Peyer's patch (tissue), 4 donors: ENCODE measurements at regions not wholly inside any gene's neighbourhood (a gene's known extent, or its start where the extent isn't known, plus 50 kb on each side); places are given as distances from the start of the nearest gene placed in this dataset.

ENCODE experiments used
- DNase-seq, 3 donors: peaks; one replicate each; pipeline ENCODE4 v3.0.0-alpha.2; 2017 to 2019
- H3K27ac ChIP-seq, 4 donors: fragments of 200-600 bp; sonication (generic); one replicate each; pipeline ENCODE4 v1.5.1; 2016 to 2019
- H3K27me3 ChIP-seq, 2 donors: fragments of 200-600 bp; sonication (generic); one replicate each; pipeline ENCODE4 v1.5.1; 2019
- H3K36me3 ChIP-seq, 3 donors: fragments of 200-600 bp; sonication (generic); one replicate each; pipeline ENCODE4 v1.5.1; 2016 to 2019
- H3K4me1 ChIP-seq, 4 donors: fragments of 200-600 bp; sonication (generic); one replicate each; pipeline ENCODE4 v1.5.1; 2016 to 2019
- H3K4me3 ChIP-seq, 4 donors: fragments of 200-600 bp; sonication (generic); 1 replicate in 3 of 4; 2 replicates in 1 of 4; pipeline ENCODE4 v1.5.1; 2016 to 2019; ENCODE audit warnings: mild to moderate bottlenecking in 1 of 4
- H3K9me3 ChIP-seq, 4 donors: fragments of 200-600 bp; sonication (generic); one replicate each; pipeline ENCODE4 v1.5.1; 2016 to 2019; ENCODE audit warnings: mild to moderate bottlenecking in 1 of 4
- POLR2A ChIP-seq, 2 donors: fragments of 450-650 bp; IDR thresholded peaks; one replicate each; pipeline ENCODE4 v1.5.1; 2017; ENCODE audit warnings: antibody characterized with exemption in 2 of 2, mild to moderate bottlenecking in 2 of 2, moderate library complexity in 2 of 2
- TF ChIP-seq, protein P1 (sequence below), 6 experiments: fragments of 450-650 bp in 4 of 6; fragments of 200-600 bp in 2 of 6; sonication (generic) in 1 of 6; IDR thresholded peaks; one replicate each; pipeline ENCODE4 v1.5.1; 2017 to 2019; ENCODE audit warnings: antibody characterized with exemption in 6 of 6, mild to moderate bottlenecking in 3 of 6, moderate library complexity in 1 of 6

DNA sequence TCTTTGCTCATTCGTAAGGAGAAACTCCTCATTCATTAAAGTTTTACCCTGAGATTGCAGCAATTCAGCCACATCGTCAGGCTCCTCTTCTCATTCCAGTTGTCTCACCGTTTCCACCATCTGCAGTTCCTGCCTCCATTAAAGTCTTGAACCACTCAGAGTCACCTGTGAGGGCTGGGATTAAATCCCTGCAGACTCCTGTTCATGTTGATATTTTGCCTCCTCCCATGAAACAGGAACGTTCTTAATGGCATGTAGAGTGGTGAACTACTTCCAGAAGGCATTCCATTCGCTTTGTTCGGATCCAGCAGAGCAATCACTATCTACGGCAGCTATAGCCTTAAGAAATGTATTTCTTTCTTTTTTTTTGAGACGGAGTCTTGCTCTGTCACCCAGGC is 96.5 kb upstream of the FAM20C start:
- Histone ChIP-seq H3K27ac (no peak overlapping the region), H3K36me3 (no peaks in the 10 kb centered on the region), H3K4me3 (no peak overlapping the region), H3K4me1 (no peaks in the 10 kb centered on the region), H3K9me3 (peaks cover 0 to 13% (median 0%) of the 10 kb centered on the region in 4 donors), H3K27me3 (no peaks in the 10 kb centered on the region)
- no peak for DNase-seq
- no peak for TF ChIP-seq POLR2A (IDR thresholded peaks at IDR 0.05)
- TF ChIP-seq, protein P1, sequence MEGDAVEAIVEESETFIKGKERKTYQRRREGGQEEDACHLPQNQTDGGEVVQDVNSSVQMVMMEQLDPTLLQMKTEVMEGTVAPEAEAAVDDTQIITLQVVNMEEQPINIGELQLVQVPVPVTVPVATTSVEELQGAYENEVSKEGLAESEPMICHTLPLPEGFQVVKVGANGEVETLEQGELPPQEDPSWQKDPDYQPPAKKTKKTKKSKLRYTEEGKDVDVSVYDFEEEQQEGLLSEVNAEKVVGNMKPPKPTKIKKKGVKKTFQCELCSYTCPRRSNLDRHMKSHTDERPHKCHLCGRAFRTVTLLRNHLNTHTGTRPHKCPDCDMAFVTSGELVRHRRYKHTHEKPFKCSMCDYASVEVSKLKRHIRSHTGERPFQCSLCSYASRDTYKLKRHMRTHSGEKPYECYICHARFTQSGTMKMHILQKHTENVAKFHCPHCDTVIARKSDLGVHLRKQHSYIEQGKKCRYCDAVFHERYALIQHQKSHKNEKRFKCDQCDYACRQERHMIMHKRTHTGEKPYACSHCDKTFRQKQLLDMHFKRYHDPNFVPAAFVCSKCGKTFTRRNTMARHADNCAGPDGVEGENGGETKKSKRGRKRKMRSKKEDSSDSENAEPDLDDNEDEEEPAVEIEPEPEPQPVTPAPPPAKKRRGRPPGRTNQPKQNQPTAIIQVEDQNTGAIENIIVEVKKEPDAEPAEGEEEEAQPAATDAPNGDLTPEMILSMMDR (IDR thresholded peaks at IDR 0.05) = no peak

DNA sequence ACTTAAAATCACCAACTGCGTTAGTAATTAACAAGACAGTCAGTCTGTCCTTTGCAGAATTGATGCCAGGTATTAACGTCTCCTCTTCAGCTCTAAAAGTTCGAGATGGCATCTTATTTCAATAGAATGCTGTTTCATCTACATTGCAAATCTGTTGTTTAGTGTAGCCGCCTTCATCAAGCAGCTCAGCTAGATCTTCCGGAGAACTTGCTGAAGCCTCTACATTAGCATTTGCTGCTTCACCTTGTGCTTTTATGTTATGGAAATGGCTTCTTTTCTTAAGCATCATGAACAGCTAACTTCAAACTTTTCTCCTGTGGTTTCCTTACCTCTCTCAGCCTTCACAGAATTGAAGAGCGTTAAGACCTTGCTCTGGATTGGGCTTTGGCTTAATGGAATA is 95.5 kb upstream of the FAM20C start:
- no peaks in the 10 kb centered on the region for H3K4me1 ChIP-seq
- no peaks in the 10 kb centered on the region for H3K36me3 ChIP-seq
- no peak for DNase-seq
- no peak overlapping the region for H3K27ac ChIP-seq
- peaks cover 0 to 13% (median 0%) of the 10 kb centered on the region in 4 donors for H3K9me3 ChIP-seq
- no peak for TF ChIP-seq POLR2A (IDR thresholded peaks at IDR 0.05)
- TF ChIP-seq, protein P1 (IDR thresholded peaks at IDR 0.05) = no peak
- no peak overlapping the region for H3K4me3 ChIP-seq
- no peaks in the 10 kb centered on the region for H3K27me3 ChIP-seq

DNA sequence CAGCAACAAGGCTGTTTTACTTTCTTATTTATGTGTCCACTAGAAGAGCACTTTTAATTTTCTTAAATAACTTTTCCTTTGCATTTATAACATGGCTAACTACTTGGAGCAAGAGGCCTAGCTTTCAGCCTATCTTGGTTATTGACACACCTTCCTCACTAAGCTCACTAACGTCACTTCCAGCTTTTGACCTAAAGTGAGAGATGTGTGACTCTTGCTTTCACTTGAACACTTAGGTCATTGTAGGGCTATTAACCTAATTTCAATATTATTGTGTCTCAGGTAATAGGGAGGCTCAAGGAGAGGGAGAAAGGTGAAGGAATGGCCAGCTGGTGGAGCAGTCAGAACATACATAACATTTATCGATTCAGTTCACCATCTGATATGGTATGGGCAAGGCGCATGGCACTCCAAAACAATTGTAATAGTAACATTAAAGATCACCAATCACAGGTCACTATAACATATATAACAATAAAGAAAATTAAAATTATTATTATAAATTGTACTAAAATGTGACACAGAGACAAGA is 95.0 kb upstream of the FAM20C start:
- H3K36me3 ChIP-seq = no peaks in the 10 kb centered on the region
- TF ChIP-seq, protein P1 (IDR thresholded peaks at IDR 0.05) = peak in 2 of 6 experiments; percentile 8 to 13
- no peak for TF ChIP-seq POLR2A (IDR thresholded peaks at IDR 0.05)

DNA sequence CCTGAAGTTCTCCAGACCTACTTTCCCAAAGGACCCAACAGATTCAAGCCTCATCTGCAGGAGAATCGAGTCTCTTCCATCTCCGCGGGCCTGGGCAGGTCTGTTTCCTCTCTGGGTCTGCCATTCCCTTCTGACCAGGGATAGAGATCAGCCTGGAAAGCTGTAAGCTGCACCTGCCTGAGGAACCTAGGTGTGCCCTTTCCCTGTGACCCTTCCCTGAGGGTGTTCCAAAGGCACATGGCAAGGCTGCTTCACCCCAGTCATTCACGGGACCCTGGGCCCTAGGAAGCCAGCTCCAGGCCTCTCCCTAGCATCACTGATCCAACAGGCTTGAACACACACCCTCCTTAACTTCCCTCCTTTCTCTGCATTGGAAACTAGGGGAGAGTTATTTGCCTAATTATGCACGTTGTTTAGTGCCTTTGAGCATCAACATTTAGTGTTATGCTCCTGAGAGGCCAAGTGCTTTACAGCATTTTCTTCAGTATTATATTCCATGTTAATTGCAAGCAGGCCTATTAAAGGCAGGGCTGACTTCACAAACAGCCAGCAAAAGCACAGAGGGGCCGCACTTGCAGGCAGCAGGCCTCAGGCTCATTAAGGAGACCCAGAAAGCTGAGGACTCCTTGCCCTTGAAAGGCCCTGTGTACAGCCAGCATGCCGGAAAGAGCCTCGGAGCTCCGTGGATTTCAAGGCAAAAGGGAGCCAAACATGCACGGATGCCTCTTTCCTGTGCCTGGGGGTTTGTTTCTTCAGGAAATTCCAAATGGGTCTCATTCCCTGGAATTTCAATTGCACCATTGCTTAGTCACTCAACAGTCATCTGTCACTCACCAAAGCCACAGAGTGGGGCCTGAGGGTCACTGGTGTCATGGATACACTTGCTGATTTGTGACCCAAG is 91.0 kb upstream of the FAM20C start:
- no peaks in the 10 kb centered on the region for H3K27me3 ChIP-seq
- H3K27ac ChIP-seq = no peak overlapping the region
- no peak for DNase-seq
- H3K36me3 ChIP-seq = no peaks in the 10 kb centered on the region
- no peak for TF ChIP-seq POLR2A (IDR thresholded peaks at IDR 0.05)
- TF ChIP-seq, protein P1 (IDR thresholded peaks at IDR 0.05) = no peak
- no peaks in the 10 kb centered on the region for H3K4me1 ChIP-seq
- H3K9me3 ChIP-seq = peaks cover 0 to 13% (median 0%) of the 10 kb centered on the region in 4 donors
- no peak overlapping the region for H3K4me3 ChIP-seq

More for the DNA sequence above, 95.0 kb upstream of the FAM20C start:
- H3K4me1 ChIP-seq = no peaks in the 10 kb centered on the region
- no peak overlapping the region for H3K4me3 ChIP-seq
- H3K27me3 ChIP-seq = no peaks in the 10 kb centered on the region
- no peak overlapping the region for H3K27ac ChIP-seq
- no peak for DNase-seq
- peaks cover 0 to 13% (median 0%) of the 10 kb centered on the region in 4 donors for H3K9me3 ChIP-seq

DNA sequence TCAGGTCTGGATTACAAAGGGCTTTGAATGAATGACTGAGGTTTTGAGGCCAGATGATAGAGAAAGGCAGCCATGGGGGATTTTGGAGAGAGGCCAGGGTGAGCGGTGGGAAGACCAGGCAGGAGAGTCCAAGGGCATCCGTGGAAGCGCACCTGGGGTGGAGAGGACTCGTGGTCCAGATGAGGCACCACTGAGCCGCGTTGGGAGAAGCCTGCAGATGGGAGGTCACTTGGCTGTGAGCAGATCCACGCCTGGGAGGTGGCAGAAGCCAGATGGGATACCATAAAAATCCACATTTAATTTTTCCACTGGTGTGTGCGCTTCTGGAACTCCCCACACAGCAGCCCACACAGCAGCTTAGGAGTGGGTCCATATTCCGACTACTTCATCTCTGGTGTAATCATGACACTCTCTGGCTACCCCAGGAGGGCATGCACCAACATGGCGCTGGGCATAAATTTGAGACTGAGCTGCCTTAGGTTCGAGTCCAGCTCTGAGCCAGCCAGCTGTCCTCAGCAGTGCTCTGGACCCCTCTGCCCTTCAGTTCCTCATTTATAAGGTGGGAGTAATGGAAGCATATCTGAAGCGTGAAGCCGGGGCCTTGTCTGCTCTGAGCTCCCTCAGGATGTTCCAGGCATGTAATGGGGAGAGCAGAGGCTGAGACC is 90.2 kb upstream of the FAM20C start:
- no peak overlapping the region for H3K4me3 ChIP-seq
- no peaks in the 10 kb centered on the region for H3K4me1 ChIP-seq
- DNase-seq = no peak
- peaks cover 0 to 10% (median 0%) of the 10 kb centered on the region in 4 donors for H3K9me3 ChIP-seq
- TF ChIP-seq, protein P1 (IDR thresholded peaks at IDR 0.05) = no peak
- no peak for TF ChIP-seq POLR2A (IDR thresholded peaks at IDR 0.05)
- H3K36me3 ChIP-seq = no peaks in the 10 kb centered on the region
- H3K27me3 ChIP-seq = no peaks in the 10 kb centered on the region
- H3K27ac ChIP-seq = no peak overlapping the region
